GM18511 (cell line): ENCODE measurements at regions not wholly inside any gene's neighbourhood (a gene's known extent, or its start where the extent isn't known, plus 50 kb on each side); places are given as distances from the start of the nearest gene placed in this dataset.
A peak's percentile ranks its signal among the peaks of the same experiment; 100 is the strongest.
"Not testable (repeated sequence)": the region's sequence is repeated elsewhere in the genome, so short reads cannot be mapped to it uniquely, and the experiment has no call there.

Experiments
- ATAC-seq: cut with Tn5 transposase; IDR thresholded peaks from one replicate; pipeline ENCODE4 v1.9.1; 2021; ENCODE audit warnings: mild to moderate bottlenecking, moderate library complexity; ENCODE audit not compliant: unreplicated experiment

- not testable (repeated sequence) for ATAC-seq
These were observed 161.4 kb downstream of the SYT15 start for GRCh38 chr10:46740368-46740767.

GRCh38 chr10:46749003-46749402 lies 162.2 kb upstream of the PTPN20 start:
- peak; percentile 25 for ATAC-seq

- ATAC-seq, result peak; percentile 81
These were observed 161.8 kb upstream of the PTPN20 start for GRCh38 chr10:46749470-46749869.

GRCh38 chr10:46753763-46754162 lies 157.5 kb upstream of the PTPN20 start:
- ATAC-seq, result not testable (repeated sequence)

- peak; percentile 88 for ATAC-seq
These were observed 149.8 kb upstream of the PTPN20 start for GRCh38 chr10:46761471-46761870.

- not testable (repeated sequence) for ATAC-seq
These were observed 142.5 kb upstream of the PTPN20 start for GRCh38 chr10:46768515-46769291.

GRCh38 chr10:46773178-46773896 lies 137.9 kb upstream of the PTPN20 start:
- not testable (repeated sequence) for ATAC-seq

GRCh38 chr10:46773897-46774236 lies 137.4 kb upstream of the PTPN20 start:
- ATAC-seq, result not testable (repeated sequence)

- ATAC-seq, result not testable (repeated sequence)
These were observed 136.9 kb upstream of the PTPN20 start for GRCh38 chr10:46774366-46774765.

GRCh38 chr10:46774945-46775667 lies 136.1 kb upstream of the PTPN20 start:
- ATAC-seq, result not testable (repeated sequence)

- not testable (repeated sequence) for ATAC-seq
These were observed 135.6 kb upstream of the PTPN20 start for GRCh38 chr10:46775668-46776059.

GRCh38 chr10:46779571-46779970 lies 131.7 kb upstream of the PTPN20 start:
- not testable (repeated sequence) for ATAC-seq

GRCh38 chr10:46780164-46780563 lies 131.1 kb upstream of the PTPN20 start:
- ATAC-seq, result not testable (repeated sequence)

GRCh38 chr10:46781001-46781400 lies 130.2 kb upstream of the PTPN20 start:
- not testable (repeated sequence) for ATAC-seq

- ATAC-seq, result not testable (repeated sequence)
These were observed 129.0 kb upstream of the PTPN20 start for GRCh38 chr10:46782001-46782874.

- ATAC-seq, result not testable (repeated sequence)
These were observed 126.6 kb upstream of the PTPN20 start for GRCh38 chr10:46784665-46785064.

GRCh38 chr10:46786125-46786517 lies 125.1 kb upstream of the PTPN20 start:
- ATAC-seq, result not testable (repeated sequence)

GRCh38 chr10:46786518-46787320 lies 124.5 kb upstream of the PTPN20 start:
- peak; percentile 79 for ATAC-seq

- peak; percentile 65 for ATAC-seq
These were observed 124.0 kb upstream of the PTPN20 start for GRCh38 chr10:46787321-46787615.
